ENCODE measurements at regions not wholly inside any gene's neighbourhood (a gene's known extent, or its start where the extent isn't known, plus 50 kb on each side); places are given as distances from the start of the nearest gene placed in this dataset.

- 78 to 84% methylated on average over 1 to 2 of the region's 2 CpGs for WGBS, 2 donors (ENCODE audit: low coverage in 1 of 2)
- TF ChIP-seq POLR2AphosphoS5 (IDR thresholded peaks at IDR 0.05) (no peak), EP300 (IDR thresholded peaks at IDR 0.05; ENCODE audit: low read depth) (no peak), POLR2A (IDR thresholded peaks at IDR 0.05) (no peak), CTCF (IDR thresholded peaks at IDR 0.05) (no peak)
- no peaks in the 10 kb centered on the region for H3K4me1 ChIP-seq
- in situ Hi-C loops (cut with MboI; ENCODE audit: low pct_ligation_motif_present in 1 of 4, low pct_unique_long_range_greater_than_20kb in 1 of 4, low sequenced_read_pairs in 3 of 4) (no loop called here), intact Hi-C loops (cut with DNase I; ENCODE audit: low total_unique reads) (no loop called here)
- no peaks in the 10 kb centered on the region for H3K27me3 ChIP-seq
- no peaks in the 10 kb centered on the region for H3K36me3 ChIP-seq
- no peak overlapping the region for H3K4me3 ChIP-seq
- no peak for DNase-seq
- H3K27ac ChIP-seq, result no peak overlapping the region
- no peaks in the 10 kb centered on the region for H3K9me3 ChIP-seq
Measured at GRCh38 chr13:80195649-80196048, 145.3 kb downstream of the SPRY2 start.

- Histone ChIP-seq H3K4me1 (no peaks in the 10 kb centered on the region), H3K36me3 (no peaks in the 10 kb centered on the region), H3K9me3 (no peaks in the 10 kb centered on the region), H3K27ac (no peak overlapping the region), H3K27me3 (no peaks in the 10 kb centered on the region), H3K4me3 (no peak overlapping the region)
- in situ Hi-C loops (cut with MboI; ENCODE audit: low pct_ligation_motif_present in 1 of 4, low pct_unique_long_range_greater_than_20kb in 1 of 4, low sequenced_read_pairs in 3 of 4) (no loop called here), intact Hi-C loops (cut with DNase I; ENCODE audit: low total_unique reads) (no loop called here)
- TF ChIP-seq CTCF (IDR thresholded peaks at IDR 0.05) (no peak), EP300 (IDR thresholded peaks at IDR 0.05; ENCODE audit: low read depth) (no peak)
- DNase-seq, result no peak
- 88 to 89% methylated on average over 8 to 11 of the region's 11 CpGs for WGBS, 2 donors (ENCODE audit: low coverage in 1 of 2)
Measured at GRCh38 chr13:80189889-80190597, 150.9 kb downstream of the SPRY2 start.

GRCh38 chr13:80180740-80181355, 160.1 kb downstream of the SPRY2 start:
- 73 to 82% methylated on average over 8 of the region's 8 CpGs for WGBS, 2 donors (ENCODE audit: low coverage in 1 of 2)
- Histone ChIP-seq H3K27me3 (no peaks in the 10 kb centered on the region), H3K4me1 (no peaks in the 10 kb centered on the region), H3K27ac (no peak overlapping the region), H3K36me3 (no peaks in the 10 kb centered on the region), H3K9me3 (no peaks in the 10 kb centered on the region), H3K4me3 (no peak overlapping the region)
- DNase-seq, result no peak
- intact Hi-C loops (cut with DNase I; ENCODE audit: low total_unique reads) (no loop called here), in situ Hi-C loops (cut with MboI; ENCODE audit: low pct_ligation_motif_present in 1 of 4, low pct_unique_long_range_greater_than_20kb in 1 of 4, low sequenced_read_pairs in 3 of 4) (no loop called here)
- TF ChIP-seq CTCF (IDR thresholded peaks at IDR 0.05) (no peak), EP300 (IDR thresholded peaks at IDR 0.05; ENCODE audit: low read depth) (no peak)

GRCh38 chr13:80177327-80177726, 163.6 kb downstream of the SPRY2 start:
- Histone ChIP-seq H3K27me3 (no peaks in the 10 kb centered on the region), H3K27ac (no peak overlapping the region)

More at GRCh38 chr13:80177327-80177726, 163.6 kb downstream of the SPRY2 start:
- H3K4me3 ChIP-seq, result no peak overlapping the region
- in situ Hi-C loops (cut with MboI; ENCODE audit: low pct_ligation_motif_present in 1 of 4, low pct_unique_long_range_greater_than_20kb in 1 of 4, low sequenced_read_pairs in 3 of 4) (no loop called here), intact Hi-C loops (cut with DNase I; ENCODE audit: low total_unique reads) (no loop called here)
- DNase-seq, result no peak
- H3K36me3 ChIP-seq, result no peaks in the 10 kb centered on the region
- TF ChIP-seq EP300 (IDR thresholded peaks at IDR 0.05; ENCODE audit: low read depth) (no peak), CTCF (IDR thresholded peaks at IDR 0.05) (no peak), POLR2A (IDR thresholded peaks at IDR 0.05) (no peak), POLR2AphosphoS5 (IDR thresholded peaks at IDR 0.05) (no peak)
- no peaks in the 10 kb centered on the region for H3K4me1 ChIP-seq
- WGBS, 2 donors (ENCODE audit: low coverage in 1 of 2), result 83 to 88% methylated on average over 3 of the region's 3 CpGs
- H3K9me3 ChIP-seq, result no peaks in the 10 kb centered on the region

All from transverse colon (tissue), 4 donors.